SK-N-SH treated with all-trans-retinoic acid at 6 μM for 48 hours (cell line): ENCODE measurements at regions not wholly inside any gene's neighbourhood (a gene's known extent, or its start where the extent isn't known, plus 50 kb on each side); places are given as distances from the start of the nearest gene placed in this dataset.

Source experiments
- ATAC-seq: fragments of 200-7000 bp; cut with Tn5 transposase; 3 replicates; pipeline ENCODE4 v1.9.1; 2020; ENCODE audit warnings: mild to moderate bottlenecking, moderate library complexity
- ARNTL ChIP-seq: fragments of 450-650 bp; formaldehyde crosslinking; IDR thresholded peaks from 2 replicates; pipeline ENCODE4 v1.5.0; 2020; ENCODE audit warnings: low read depth, mild to moderate bottlenecking, moderate library complexity, borderline replicate concordance
- CSDC2 ChIP-seq: fragments of 250-450 bp; sonication (Bioruptor Pico); IDR thresholded peaks from 2 replicates; pipeline ENCODE4 v1.5.0; 2020; ENCODE audit warnings: mild to moderate bottlenecking, moderate library complexity
- ESRRG ChIP-seq: fragments of 250-450 bp; sonication (Bioruptor Pico); IDR thresholded peaks from 2 replicates; pipeline ENCODE4 v1.6.1; 2021; ENCODE audit warnings: mild to moderate bottlenecking
- GLIS3 ChIP-seq: fragments of 250-450 bp; sonication (Bioruptor Pico); IDR thresholded peaks from 2 replicates; pipeline ENCODE4 v1.5.0; 2020; ENCODE audit warnings: mild to moderate bottlenecking, moderate library complexity
- ISL1 ChIP-seq: fragments of 250-450 bp; sonication (Bioruptor Pico); IDR thresholded peaks from 2 replicates; pipeline ENCODE4 v2.1.2; 2022; ENCODE audit warnings: mild to moderate bottlenecking, moderate library complexity
- OSR1 ChIP-seq: fragments of 250-450 bp; sonication (Bioruptor Pico); IDR thresholded peaks from 2 replicates; pipeline ENCODE4 v1.8.0; 2022; ENCODE audit warnings: moderate library complexity, mild to moderate bottlenecking, inconsistent platforms
- POU6F1 ChIP-seq: fragments of 250-450 bp; sonication (Bioruptor Pico); IDR thresholded peaks from 2 replicates; pipeline ENCODE4 v1.8.0; 2021; ENCODE audit warnings: low read depth, mild to moderate bottlenecking, moderate library complexity, borderline replicate concordance
- PPARA ChIP-seq: fragments of 250-450 bp; sonication (Bioruptor Pico); IDR thresholded peaks from 2 replicates; pipeline ENCODE4 v1.5.0; 2020; ENCODE audit warnings: mild to moderate bottlenecking, borderline replicate concordance
- RARB ChIP-seq: fragments of 250-450 bp; sonication (Bioruptor Pico); IDR thresholded peaks from 2 replicates; pipeline ENCODE4 v1.8.0; 2021; ENCODE audit warnings: mild to moderate bottlenecking, moderate library complexity
- TCF4 ChIP-seq: fragments of 250-450 bp; sonication (Bioruptor Pico); IDR thresholded peaks from 2 replicates; pipeline ENCODE4 v1.8.0; 2021; ENCODE audit warnings: mild to moderate bottlenecking, moderate library complexity, borderline replicate concordance
- TOX ChIP-seq: fragments of 250-450 bp; sonication (Bioruptor Pico); IDR thresholded peaks from 2 replicates; pipeline ENCODE4 v1.8.0; 2021; ENCODE audit warnings: mild to moderate bottlenecking, moderate library complexity, borderline replicate concordance
- TSHZ2 ChIP-seq: fragments of 250-450 bp; sonication (Bioruptor Pico); IDR thresholded peaks from 2 replicates; pipeline ENCODE4 v1.5.0; 2020; ENCODE audit warnings: mild to moderate bottlenecking, moderate library complexity
- ZC3H10 ChIP-seq: fragments of 250-450 bp; sonication (Bioruptor Pico); IDR thresholded peaks from 2 replicates; pipeline ENCODE4 v1.5.1; 2021; ENCODE audit warnings: mild to moderate bottlenecking, moderate library complexity
- ZFP30 ChIP-seq: fragments of 450-650 bp; formaldehyde crosslinking; IDR thresholded peaks from 2 replicates; pipeline ENCODE4 v1.5.0; 2022; ENCODE audit warnings: mild to moderate bottlenecking, moderate library complexity
- ZNF70 ChIP-seq: fragments of 450-650 bp; formaldehyde crosslinking; IDR thresholded peaks from 2 replicates; pipeline ENCODE4 v1.5.0; 2020; ENCODE audit warnings: mild to moderate bottlenecking, moderate library complexity
- ZNF8 ChIP-seq: fragments of 450-650 bp; formaldehyde crosslinking; IDR thresholded peaks from 2 replicates; pipeline ENCODE4 v1.5.0; 2020; ENCODE audit warnings: mild to moderate bottlenecking, moderate library complexity
- TF ChIP-seq, protein P1 (sequence below): fragments of 250-450 bp; sonication (Bioruptor Pico); IDR thresholded peaks from 2 replicates; pipeline ENCODE4 v1.8.0; 2020; ENCODE audit warnings: mild to moderate bottlenecking, moderate library complexity, borderline replicate concordance
- TF ChIP-seq, protein P2 (sequence below): fragments of 250-450 bp; sonication (Bioruptor Pico); IDR thresholded peaks from 2 replicates; pipeline ENCODE4 v1.5.1; 2020; ENCODE audit warnings: low read depth, mild to moderate bottlenecking, moderate library complexity
- TF ChIP-seq, protein P3 (sequence below): fragments of 250-450 bp; sonication (Bioruptor Pico); IDR thresholded peaks from 2 replicates; pipeline ENCODE4 v1.5.1; 2021; ENCODE audit warnings: mild to moderate bottlenecking, moderate library complexity

DNA sequence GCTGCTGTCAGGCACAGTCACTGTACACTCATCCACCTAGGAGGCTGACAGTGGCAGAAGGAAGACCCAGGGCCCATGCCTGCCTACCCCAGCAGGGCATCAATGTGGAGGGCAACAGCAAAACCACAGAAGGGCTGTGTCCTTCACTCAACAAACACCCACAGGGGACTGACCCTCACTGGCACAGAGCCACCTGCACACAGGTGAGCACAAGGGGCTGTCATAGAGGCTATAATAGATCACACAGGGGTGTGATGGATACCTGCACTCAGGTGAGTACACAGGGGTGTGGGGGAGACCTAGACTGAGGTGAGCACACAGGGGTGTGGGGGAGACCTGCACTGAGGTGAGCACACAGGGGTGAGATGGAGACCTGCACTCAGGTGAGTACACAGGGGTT, 132.8 kb upstream of the TCERG1L start (continued):
- TF ChIP-seq ARNTL (CRISPR knock-in tag) (no peak), ZFP30 (CRISPR knock-in tag) (no peak)

DNA sequence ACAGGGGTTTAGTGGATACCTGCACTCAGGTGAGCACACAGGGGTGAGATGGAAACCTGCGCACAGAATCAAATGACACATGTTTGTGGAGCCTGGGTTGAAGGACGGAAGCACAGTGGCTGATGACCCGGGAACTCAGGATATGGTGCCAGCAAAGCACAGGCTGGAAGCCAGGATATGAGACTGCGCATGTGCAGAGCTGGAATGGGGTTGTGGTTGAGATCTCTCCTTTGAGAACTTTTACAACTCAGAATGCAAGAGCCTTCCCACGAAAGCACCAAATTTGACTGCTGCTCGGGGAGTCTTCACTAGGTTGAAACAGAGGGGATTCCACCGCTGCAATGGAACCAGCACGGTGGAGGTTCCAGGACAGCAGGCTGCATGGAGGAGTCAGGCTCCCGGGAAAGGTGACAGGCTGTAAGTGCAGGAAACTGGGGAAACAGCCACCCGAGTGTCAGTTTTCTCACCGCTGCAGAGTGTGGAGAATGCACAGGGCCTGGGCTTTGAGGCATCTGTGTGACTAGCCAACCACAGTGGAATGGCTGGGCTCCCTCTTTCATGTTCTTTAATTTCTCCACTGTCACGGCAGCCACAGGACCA, 133.4 kb upstream of the TCERG1L start:
- TF ChIP-seq CSDC2 (no peak), ISL1 (CRISPR knock-in tag) (no peak), RARB (CRISPR knock-in tag) (no peak)
- TF ChIP-seq, protein P1, sequence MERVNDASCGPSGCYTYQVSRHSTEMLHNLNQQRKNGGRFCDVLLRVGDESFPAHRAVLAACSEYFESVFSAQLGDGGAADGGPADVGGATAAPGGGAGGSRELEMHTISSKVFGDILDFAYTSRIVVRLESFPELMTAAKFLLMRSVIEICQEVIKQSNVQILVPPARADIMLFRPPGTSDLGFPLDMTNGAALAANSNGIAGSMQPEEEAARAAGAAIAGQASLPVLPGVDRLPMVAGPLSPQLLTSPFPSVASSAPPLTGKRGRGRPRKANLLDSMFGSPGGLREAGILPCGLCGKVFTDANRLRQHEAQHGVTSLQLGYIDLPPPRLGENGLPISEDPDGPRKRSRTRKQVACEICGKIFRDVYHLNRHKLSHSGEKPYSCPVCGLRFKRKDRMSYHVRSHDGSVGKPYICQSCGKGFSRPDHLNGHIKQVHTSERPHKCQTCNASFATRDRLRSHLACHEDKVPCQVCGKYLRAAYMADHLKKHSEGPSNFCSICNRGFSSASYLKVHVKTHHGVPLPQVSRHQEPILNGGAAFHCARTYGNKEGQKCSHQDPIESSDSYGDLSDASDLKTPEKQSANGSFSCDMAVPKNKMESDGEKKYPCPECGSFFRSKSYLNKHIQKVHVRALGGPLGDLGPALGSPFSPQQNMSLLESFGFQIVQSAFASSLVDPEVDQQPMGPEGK (CRISPR knock-in tag), result no peak
- no peak for ATAC-seq

- no peak for ATAC-seq
- TF ChIP-seq OSR1 (CRISPR knock-in tag) (no peak), ARNTL (CRISPR knock-in tag) (no peak), ZC3H10 (CRISPR knock-in tag) (no peak), GLIS3 (no peak), ESRRG (CRISPR knock-in tag) (no peak), CSDC2 (no peak), PPARA (CRISPR knock-in tag) (no peak), ZFP30 (CRISPR knock-in tag) (no peak), TCF4 (CRISPR knock-in tag) (no peak), ZNF8 (no peak), ZNF70 (CRISPR knock-in tag) (no peak), RARB (CRISPR knock-in tag) (no peak)
- TF ChIP-seq, protein P2, sequence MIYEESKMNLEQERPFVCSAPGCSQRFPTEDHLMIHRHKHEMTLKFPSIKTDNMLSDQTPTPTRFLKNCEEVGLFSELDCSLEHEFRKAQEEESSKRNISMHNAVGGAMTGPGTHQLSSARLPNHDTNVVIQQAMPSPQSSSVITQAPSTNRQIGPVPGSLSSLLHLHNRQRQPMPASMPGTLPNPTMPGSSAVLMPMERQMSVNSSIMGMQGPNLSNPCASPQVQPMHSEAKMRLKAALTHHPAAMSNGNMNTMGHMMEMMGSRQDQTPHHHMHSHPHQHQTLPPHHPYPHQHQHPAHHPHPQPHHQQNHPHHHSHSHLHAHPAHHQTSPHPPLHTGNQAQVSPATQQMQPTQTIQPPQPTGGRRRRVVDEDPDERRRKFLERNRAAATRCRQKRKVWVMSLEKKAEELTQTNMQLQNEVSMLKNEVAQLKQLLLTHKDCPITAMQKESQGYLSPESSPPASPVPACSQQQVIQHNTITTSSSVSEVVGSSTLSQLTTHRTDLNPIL (CRISPR knock-in tag), result no peak
- TF ChIP-seq, protein P1 (CRISPR knock-in tag), result no peak
- TF ChIP-seq, protein P3, sequence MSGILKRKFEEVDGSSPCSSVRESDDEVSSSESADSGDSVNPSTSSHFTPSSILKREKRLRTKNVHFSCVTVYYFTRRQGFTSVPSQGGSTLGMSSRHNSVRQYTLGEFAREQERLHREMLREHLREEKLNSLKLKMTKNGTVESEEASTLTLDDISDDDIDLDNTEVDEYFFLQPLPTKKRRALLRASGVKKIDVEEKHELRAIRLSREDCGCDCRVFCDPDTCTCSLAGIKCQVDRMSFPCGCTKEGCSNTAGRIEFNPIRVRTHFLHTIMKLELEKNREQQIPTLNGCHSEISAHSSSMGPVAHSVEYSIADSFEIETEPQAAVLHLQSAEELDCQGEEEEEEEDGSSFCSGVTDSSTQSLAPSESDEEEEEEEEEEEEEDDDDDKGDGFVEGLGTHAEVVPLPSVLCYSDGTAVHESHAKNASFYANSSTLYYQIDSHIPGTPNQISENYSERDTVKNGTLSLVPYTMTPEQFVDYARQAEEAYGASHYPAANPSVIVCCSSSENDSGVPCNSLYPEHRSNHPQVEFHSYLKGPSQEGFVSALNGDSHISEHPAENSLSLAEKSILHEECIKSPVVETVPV (CRISPR knock-in tag), result no peak
Measured at GRCh38 chr10:131445623-131446022, 134.1 kb upstream of the TCERG1L start.

- no peak for ATAC-seq
- no peak for TF ChIP-seq ZNF70 (CRISPR knock-in tag)
Measured at GRCh38 chr10:131446171-131446570, 134.7 kb upstream of the TCERG1L start.

GRCh38 chr10:131448171-131448570, 136.7 kb upstream of the TCERG1L start:
- TF ChIP-seq, protein P1 (CRISPR knock-in tag), result no peak
- TF ChIP-seq ZC3H10 (CRISPR knock-in tag), result no peak
- no peak for TF ChIP-seq TSHZ2 (CRISPR knock-in tag)
- TF ChIP-seq TOX (CRISPR knock-in tag), result no peak
- TF ChIP-seq ZNF8, result no peak
- TF ChIP-seq POU6F1 (CRISPR knock-in tag), result no peak
- ATAC-seq, result no peak
